CD4-positive, CD25-positive, alpha-beta regulatory T cell (primary cell): ENCODE measurements at regions not wholly inside any gene's neighbourhood (a gene's known extent, or its start where the extent isn't known, plus 50 kb on each side); places are given as distances from the start of the nearest gene placed in this dataset.
A peak's percentile ranks its signal among the peaks of the same experiment; 100 is the strongest.

Source experiments
- ATAC-seq, 2 donors: fragments of 150-1000 bp; cut with Tn5 transposase; one replicate each; pipeline ENCODE4 v1.10.0; 2021; ENCODE audit warnings: low read depth in 2 of 2, moderate number of reproducible peaks in 2 of 2, moderate library complexity in 1 of 2
- DNase-seq, 3 donors: peaks; one replicate each; pipeline versions ENCODE4 v3.0.0 to v3.0.0-alpha.2; 2012 to 2022; ENCODE audit warnings: mixed read lengths in 1 of 3
- H3K27ac ChIP-seq: one replicate; pipeline ENCODE4 v1.7.0; 2013; ENCODE audit warnings: mild to moderate bottlenecking, low read length; ENCODE audit not compliant: insufficient read depth, poor library complexity, severe bottlenecking
- H3K27me3 ChIP-seq: one replicate; pipeline ENCODE4 v1.7.0; 2013; ENCODE audit warnings: low read length; ENCODE audit not compliant: control insufficient read depth, insufficient read depth
- H3K36me3 ChIP-seq: one replicate; pipeline ENCODE4 v1.7.0; 2013; ENCODE audit warnings: mild to moderate bottlenecking, low read length, moderate library complexity; ENCODE audit not compliant: control insufficient read depth, insufficient read depth
- H3K4me1 ChIP-seq: 2 replicates; pipeline ENCODE4 v1.7.0; 2013; ENCODE audit warnings: mild to moderate bottlenecking, low read length; ENCODE audit not compliant: insufficient read depth, control insufficient read depth, poor library complexity, severe bottlenecking
- H3K4me3 ChIP-seq: one replicate; pipeline ENCODE4 v1.7.0; 2013; ENCODE audit warnings: low read depth, mild to moderate bottlenecking, low read length, moderate library complexity
- H3K9me3 ChIP-seq, 2 experiments: 1 replicate in 1 of 2; 2 replicates in 1 of 2; pipeline ENCODE4 v1.7.0; 2013; ENCODE audit warnings: low read length in 2 of 2, mild to moderate bottlenecking in 1 of 2, moderate library complexity in 1 of 2; ENCODE audit not compliant: control insufficient read depth in 2 of 2
- H3K27ac Mint-ChIP-seq, 3 donors: one replicate each; pipeline ENCODE4 v1.8.0; 2020 to 2022; ENCODE audit warnings: mild to moderate bottlenecking in 3 of 3, mixed read lengths in 3 of 3, moderate library complexity in 2 of 3
- H3K27me3 Mint-ChIP-seq: one replicate; pipeline ENCODE4 v1.8.0; 2022; ENCODE audit warnings: mild to moderate bottlenecking, mixed read lengths
- H3K36me3 Mint-ChIP-seq: one replicate; pipeline ENCODE4 v1.8.0; 2020; ENCODE audit warnings: mixed read lengths
- H3K4me1 Mint-ChIP-seq, 4 donors: one replicate each; pipeline ENCODE4 v1.8.0; 2020 to 2022; ENCODE audit warnings: mixed read lengths in 4 of 4, mild to moderate bottlenecking in 1 of 4
- H3K4me3 Mint-ChIP-seq, 4 donors: one replicate each; pipeline ENCODE4 v1.8.0; 2020 to 2022; ENCODE audit warnings: mild to moderate bottlenecking in 4 of 4, mixed read lengths in 4 of 4, moderate library complexity in 3 of 4
- H3K9me3 Mint-ChIP-seq, 7 donors: one replicate each; pipeline ENCODE4 v1.8.0; 2020 to 2022; ENCODE audit warnings: mixed read lengths in 7 of 7, mild to moderate bottlenecking in 3 of 7, moderate library complexity in 2 of 7

GRCh38 chr12:25307818-25308217 is 57.1 kb upstream of the KRAS start:
- no peak for DNase-seq
- Mint-ChIP-seq H3K4me3 (no peak overlapping the region), H3K27me3 (no peaks in the 10 kb centered on the region), H3K36me3 (no peaks in the 10 kb centered on the region), H3K4me1 (peaks cover 0 to 2% (median 0%) of the 10 kb centered on the region in 4 donors), H3K9me3 (peaks cover 0 to 3% (median 0%) of the 10 kb centered on the region in 7 donors), H3K27ac (no peak overlapping the region)
- Histone ChIP-seq H3K4me3 (no peak overlapping the region), H3K4me1 (no peaks in the 10 kb centered on the region), H3K36me3 (no peaks in the 10 kb centered on the region), H3K9me3 (no peaks in the 10 kb centered on the region), H3K27me3 (no peaks in the 10 kb centered on the region), H3K27ac (no peak overlapping the region)
- no peak for ATAC-seq

- ATAC-seq: no peak
- no peaks in the 10 kb centered on the region for H3K36me3 Mint-ChIP-seq
- H3K27me3 Mint-ChIP-seq: peaks cover 16% of the 10 kb centered on the region
- peak overlapping the region in 1 of 3 donors; percentile 33 for H3K27ac Mint-ChIP-seq
- Histone ChIP-seq H3K36me3 (no peaks in the 10 kb centered on the region), H3K9me3 (no peaks in the 10 kb centered on the region), H3K4me3 (no peak overlapping the region), H3K27me3 (peaks cover 8% of the 10 kb centered on the region), H3K4me1 (no peaks in the 10 kb centered on the region), H3K27ac (no peak overlapping the region)
- H3K9me3 Mint-ChIP-seq: peaks cover 0 to 3% (median 0%) of the 10 kb centered on the region in 7 donors
- H3K4me1 Mint-ChIP-seq: peaks cover 0 to 2% (median 0%) of the 10 kb centered on the region in 4 donors
- no peak for DNase-seq
- H3K4me3 Mint-ChIP-seq: no peak overlapping the region
Measured at GRCh38 chr12:25301798-25302197, 51.1 kb upstream of the KRAS start.
